Smooth muscle cell (in vitro differentiated cells): ENCODE measurements at regions not wholly inside any gene's neighbourhood (a gene's known extent, or its start where the extent isn't known, plus 50 kb on each side); places are given as distances from the start of the nearest gene placed in this dataset.
A peak's percentile ranks its signal among the peaks of the same experiment; 100 is the strongest.

Experiments
- DNase-seq: peaks from one replicate; lab custom pipeline; 2025; ENCODE audit not compliant: unreplicated experiment; lab: John Stamatoyannopoulos, UW
- H2AFZ ChIP-seq: fragments of 200-600 bp; sonication (generic); 2 replicates; pipeline ENCODE4 v1.6.0; 2016; ENCODE audit warnings: antibody characterized with exemption, low read depth, mild to moderate bottlenecking
- H3F3A ChIP-seq: fragments of 200-600 bp; sonication (generic); 2 replicates; pipeline ENCODE4 v1.6.0; 2017; ENCODE audit warnings: antibody characterized with exemption, low read depth
- H3K27ac ChIP-seq: fragments of 200-600 bp; sonication (generic); 2 replicates; pipeline ENCODE4 v1.5.1; 2016; ENCODE audit warnings: low read depth, mild to moderate bottlenecking
- H3K27me3 ChIP-seq: fragments of 200-600 bp; sonication (generic); 2 replicates; pipeline ENCODE4 v1.6.1; 2016; ENCODE audit warnings: low read depth, mild to moderate bottlenecking
- H3K36me3 ChIP-seq: fragments of 200-600 bp; sonication (generic); 2 replicates; pipeline ENCODE4 v1.5.1; 2016; ENCODE audit warnings: low read depth
- H3K4me1 ChIP-seq: fragments of 200-600 bp; sonication (generic); 2 replicates; pipeline ENCODE4 v1.5.1; 2016; ENCODE audit warnings: low read depth
- H3K4me2 ChIP-seq: fragments of 200-600 bp; sonication (generic); 2 replicates; pipeline ENCODE4 v1.6.0; 2016; ENCODE audit warnings: mild to moderate bottlenecking
- H3K4me3 ChIP-seq: fragments of 200-600 bp; sonication (generic); 2 replicates; pipeline ENCODE4 v1.5.1; 2016; ENCODE audit warnings: mild to moderate bottlenecking
- H3K79me2 ChIP-seq: fragments of 200-600 bp; sonication (generic); 2 replicates; pipeline ENCODE4 v1.6.0; 2016; ENCODE audit warnings: low read depth, mild to moderate bottlenecking
- H3K9ac ChIP-seq: fragments of 200-600 bp; sonication (generic); 2 replicates; pipeline ENCODE4 v1.6.0; 2016; ENCODE audit warnings: low read depth
- H3K9me3 ChIP-seq: fragments of 200-600 bp; sonication (generic); replicated peaks from 2 replicates; pipeline ENCODE4 v1.5.1; 2016; ENCODE audit warnings: low read depth
- H4K20me1 ChIP-seq: fragments of 200-600 bp; sonication (generic); 2 replicates; pipeline ENCODE4 v1.6.0; 2016; ENCODE audit warnings: low read depth
- WGBS: methylation state at CpG from one replicate; pipeline ENCODE4 v1.1.7; 2016; ENCODE audit warnings: low lambda C conversion rate; 5-methylcytosine and 5-hydroxymethylcytosine counted together
- TF ChIP-seq, protein P1 (sequence below): fragments of 200-600 bp; sonication (generic); IDR thresholded peaks from 2 replicates; pipeline ENCODE4 v1.5.1; 2017; ENCODE audit warnings: borderline replicate concordance, mild to moderate bottlenecking, antibody characterized with exemption; ENCODE audit not compliant: insufficient read depth, poor library complexity, severe bottlenecking

DNA sequence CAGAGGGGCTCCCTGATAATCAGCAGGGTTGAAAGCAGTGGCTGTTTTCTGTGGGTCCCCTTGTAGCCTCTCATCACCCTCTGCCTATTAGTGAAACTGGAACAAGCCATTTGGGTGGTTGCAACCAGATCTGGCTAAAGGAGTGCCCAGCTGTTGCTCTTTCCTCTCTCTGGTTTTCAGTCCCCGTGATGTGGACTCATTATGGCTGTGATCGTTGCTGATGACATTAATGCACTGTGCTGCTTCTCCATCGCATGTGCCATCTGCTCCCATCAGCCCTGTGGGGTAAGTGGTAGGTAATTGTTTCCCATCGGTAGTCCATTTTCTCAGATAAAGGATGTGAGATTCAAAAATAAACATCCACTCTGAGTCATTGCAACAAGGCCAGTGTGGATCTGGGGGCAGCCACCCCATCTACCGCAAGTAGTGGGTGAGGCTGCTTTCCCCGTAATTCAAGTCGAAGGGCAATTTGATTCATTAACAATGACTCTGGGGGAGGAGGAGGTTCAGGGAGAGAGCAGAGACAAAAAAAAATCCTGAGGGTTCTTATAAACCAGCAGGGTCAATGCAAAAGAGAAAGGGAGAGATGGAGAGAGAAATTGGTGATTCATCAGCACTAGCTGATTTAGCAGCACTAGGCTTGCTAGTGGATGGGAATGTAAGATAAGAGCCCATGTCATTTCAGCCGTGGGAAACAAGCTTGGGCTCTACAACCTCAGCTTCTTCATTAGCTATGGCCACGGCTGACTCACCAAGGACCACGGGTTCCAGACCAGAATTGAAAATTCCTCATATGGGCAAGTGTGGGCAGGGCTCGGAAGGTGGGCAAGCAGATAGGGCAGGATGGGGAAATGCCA lies 357.8 kb downstream of the MID1IP1 start:
- TF ChIP-seq, protein P1, sequence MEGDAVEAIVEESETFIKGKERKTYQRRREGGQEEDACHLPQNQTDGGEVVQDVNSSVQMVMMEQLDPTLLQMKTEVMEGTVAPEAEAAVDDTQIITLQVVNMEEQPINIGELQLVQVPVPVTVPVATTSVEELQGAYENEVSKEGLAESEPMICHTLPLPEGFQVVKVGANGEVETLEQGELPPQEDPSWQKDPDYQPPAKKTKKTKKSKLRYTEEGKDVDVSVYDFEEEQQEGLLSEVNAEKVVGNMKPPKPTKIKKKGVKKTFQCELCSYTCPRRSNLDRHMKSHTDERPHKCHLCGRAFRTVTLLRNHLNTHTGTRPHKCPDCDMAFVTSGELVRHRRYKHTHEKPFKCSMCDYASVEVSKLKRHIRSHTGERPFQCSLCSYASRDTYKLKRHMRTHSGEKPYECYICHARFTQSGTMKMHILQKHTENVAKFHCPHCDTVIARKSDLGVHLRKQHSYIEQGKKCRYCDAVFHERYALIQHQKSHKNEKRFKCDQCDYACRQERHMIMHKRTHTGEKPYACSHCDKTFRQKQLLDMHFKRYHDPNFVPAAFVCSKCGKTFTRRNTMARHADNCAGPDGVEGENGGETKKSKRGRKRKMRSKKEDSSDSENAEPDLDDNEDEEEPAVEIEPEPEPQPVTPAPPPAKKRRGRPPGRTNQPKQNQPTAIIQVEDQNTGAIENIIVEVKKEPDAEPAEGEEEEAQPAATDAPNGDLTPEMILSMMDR = no peak
- DNase-seq = no peak
- Histone ChIP-seq H4K20me1 (no peaks in the 10 kb centered on the region), H3K27me3 (no peaks in the 10 kb centered on the region), H3F3A (no peaks in the 10 kb centered on the region), H3K36me3 (no peaks in the 10 kb centered on the region), H3K4me2 (peak overlapping the region; percentile 60), H3K4me3 (no peak overlapping the region), H3K79me2 (no peaks in the 10 kb centered on the region), H3K27ac (no peak overlapping the region), H2AFZ (no peak overlapping the region), H3K4me1 (no peaks in the 10 kb centered on the region), H3K9ac (no peak overlapping the region), H3K9me3 (no peaks in the 10 kb centered on the region)
- WGBS = 48% methylated on average over 11 of the region's 11 CpGs

DNA sequence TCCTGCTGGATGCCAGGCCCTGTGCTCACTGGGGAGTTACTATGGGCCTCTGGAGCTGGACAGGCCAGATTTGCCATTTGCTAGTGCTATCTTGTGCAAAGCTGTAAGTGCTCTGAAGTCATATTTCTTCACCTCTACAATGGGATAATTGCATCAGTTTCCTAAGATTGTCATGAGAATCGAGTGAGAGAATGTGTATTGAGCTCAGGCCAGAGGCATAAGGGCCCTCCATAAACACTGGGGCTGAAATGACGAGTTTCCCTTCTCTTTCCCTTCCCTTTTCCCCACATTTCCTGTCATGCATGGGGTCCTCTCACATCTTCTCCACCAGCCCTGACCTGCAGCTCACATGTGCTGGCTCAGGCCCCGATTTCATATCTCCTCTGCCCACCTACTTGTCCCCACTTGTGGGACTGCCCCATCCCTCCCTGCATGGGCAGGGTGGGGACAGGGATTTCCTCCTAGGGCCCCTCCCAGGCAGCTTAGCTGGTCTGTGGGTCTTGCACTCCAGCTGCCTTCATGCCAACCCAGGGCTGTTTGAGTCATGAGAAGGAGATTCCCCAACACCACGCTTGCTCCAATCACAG lies 358.8 kb downstream of the MID1IP1 start:
- no peak overlapping the region for H3K27ac ChIP-seq
- peak overlapping the region; percentile 40 for H3K4me2 ChIP-seq
- H2AFZ ChIP-seq = no peak overlapping the region
- H4K20me1 ChIP-seq = no peaks in the 10 kb centered on the region
- no peak overlapping the region for H3K4me3 ChIP-seq
- H3K36me3 ChIP-seq = no peaks in the 10 kb centered on the region
- TF ChIP-seq, protein P1 = no peak
- H3K4me1 ChIP-seq = no peaks in the 10 kb centered on the region
- H3F3A ChIP-seq = no peaks in the 10 kb centered on the region
- 72% methylated on average over 4 of the region's 4 CpGs for WGBS
- DNase-seq = no peak
- H3K79me2 ChIP-seq = no peaks in the 10 kb centered on the region
- H3K9ac ChIP-seq = no peak overlapping the region
- H3K9me3 ChIP-seq = no peaks in the 10 kb centered on the region
- no peaks in the 10 kb centered on the region for H3K27me3 ChIP-seq

DNA sequence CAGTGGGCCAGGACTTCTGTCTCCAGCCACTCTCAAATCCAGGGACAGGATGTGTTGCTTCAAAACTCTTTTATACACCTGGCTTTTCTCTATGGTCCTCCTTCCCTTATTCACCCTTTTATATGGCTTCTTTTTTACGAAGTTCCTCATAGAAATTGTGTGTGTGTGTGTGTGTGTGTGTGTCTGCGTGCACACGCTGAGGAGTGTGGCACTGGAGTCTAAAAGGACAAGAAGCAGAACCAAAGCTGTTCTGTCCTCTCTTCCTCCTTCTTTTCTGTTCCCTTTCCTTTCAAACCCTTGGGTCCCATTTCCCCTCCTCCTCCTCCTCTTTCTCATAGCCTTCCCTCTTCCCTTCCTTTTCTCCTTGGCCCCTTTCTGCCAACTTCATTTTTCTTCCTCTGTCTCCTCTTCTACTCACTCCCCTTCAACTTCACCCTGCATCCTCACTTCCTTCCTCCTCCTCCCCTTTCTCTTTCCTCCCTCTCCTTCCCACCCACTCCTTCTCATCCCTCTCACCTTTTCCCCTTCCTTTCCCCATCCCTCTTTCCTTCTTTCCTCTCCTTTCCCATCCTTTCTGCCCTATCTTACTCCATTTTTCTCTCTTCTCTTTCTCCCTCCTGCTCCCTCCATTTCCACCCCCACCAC lies 360.5 kb downstream of the MID1IP1 start:
- Histone ChIP-seq H3K4me1 (no peaks in the 10 kb centered on the region), H3K36me3 (no peaks in the 10 kb centered on the region), H3K27ac (no peak overlapping the region), H3K9me3 (no peaks in the 10 kb centered on the region), H3K79me2 (no peaks in the 10 kb centered on the region), H3K4me2 (peak overlapping the region; percentile 72), H2AFZ (no peak overlapping the region), H3F3A (no peaks in the 10 kb centered on the region), H3K9ac (no peak overlapping the region), H3K27me3 (no peaks in the 10 kb centered on the region), H3K4me3 (no peak overlapping the region), H4K20me1 (no peaks in the 10 kb centered on the region)
- 83% methylated on average over 3 of the region's 3 CpGs for WGBS
- TF ChIP-seq, protein P1 = no peak
- DNase-seq = no peak
